NCI-H128 (cell line): ENCODE measurements at regions not wholly inside any gene's neighbourhood (a gene's known extent, or its start where the extent isn't known, plus 50 kb on each side); places are given as distances from the start of the nearest gene placed in this dataset.

Experiments used
- DNase-seq: peaks from one replicate; lab custom pipeline; 2025; ENCODE audit not compliant: unreplicated experiment; lab: John Stamatoyannopoulos, UW

DNA sequence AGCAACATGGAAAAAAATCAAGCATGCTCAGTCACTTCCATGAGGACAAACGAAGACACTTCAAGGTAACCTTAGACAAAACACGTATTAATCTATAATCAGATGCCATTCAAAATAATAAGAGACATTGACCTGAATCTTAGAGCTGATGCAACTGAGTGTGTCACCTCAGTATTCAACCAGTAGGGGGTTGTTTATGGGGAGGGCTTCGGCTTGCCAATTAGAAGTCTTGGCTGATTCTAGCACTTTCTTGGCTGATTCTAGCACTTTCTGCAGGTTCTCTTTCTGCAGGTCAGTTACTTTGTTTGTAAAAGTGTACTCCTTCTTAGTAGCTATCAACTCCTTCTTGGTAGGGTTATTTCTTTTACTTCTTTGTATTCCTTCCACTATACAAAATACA is 317.6 kb downstream of the ENC1 start:
- DNase-seq, result no peak

DNA sequence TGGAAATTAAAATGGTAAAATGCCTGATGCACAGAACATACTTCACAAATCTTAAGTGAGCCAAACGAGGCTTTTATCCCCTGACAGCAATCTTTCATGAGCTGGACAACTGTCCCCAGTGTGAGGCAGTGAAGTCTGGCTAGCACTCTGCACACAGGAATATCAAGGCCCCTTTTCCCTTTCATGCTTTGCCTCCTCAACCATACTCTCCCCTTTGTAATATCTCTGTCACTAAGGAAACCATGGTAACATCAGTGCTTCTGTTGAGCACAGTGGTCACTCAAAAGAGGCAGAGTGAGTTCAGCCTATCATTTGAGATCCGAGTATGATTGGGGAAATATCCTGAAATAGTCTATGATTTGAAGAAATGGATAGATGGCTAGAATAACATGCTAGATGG is 318.3 kb downstream of the ENC1 start:
- no peak for DNase-seq

DNA sequence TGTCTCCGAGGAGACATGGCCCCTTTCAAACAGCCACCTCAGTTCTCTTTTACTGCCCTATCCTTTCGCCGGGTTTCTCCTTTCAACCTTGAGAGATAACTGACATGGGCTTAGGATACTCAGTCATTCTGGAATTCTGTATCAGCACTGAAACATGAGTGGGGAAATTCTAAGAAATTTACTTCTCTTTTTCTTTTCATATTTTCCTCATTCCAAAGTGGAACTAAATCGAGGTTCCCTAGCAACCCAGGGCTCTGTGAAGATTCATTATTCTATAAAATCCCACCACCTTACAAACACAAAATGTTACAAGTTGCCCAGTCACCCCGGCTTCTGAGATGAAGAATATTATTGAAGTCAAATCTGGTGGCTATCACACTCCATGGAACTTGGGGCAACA is 319.2 kb downstream of the ENC1 start:
- no peak for DNase-seq

DNA sequence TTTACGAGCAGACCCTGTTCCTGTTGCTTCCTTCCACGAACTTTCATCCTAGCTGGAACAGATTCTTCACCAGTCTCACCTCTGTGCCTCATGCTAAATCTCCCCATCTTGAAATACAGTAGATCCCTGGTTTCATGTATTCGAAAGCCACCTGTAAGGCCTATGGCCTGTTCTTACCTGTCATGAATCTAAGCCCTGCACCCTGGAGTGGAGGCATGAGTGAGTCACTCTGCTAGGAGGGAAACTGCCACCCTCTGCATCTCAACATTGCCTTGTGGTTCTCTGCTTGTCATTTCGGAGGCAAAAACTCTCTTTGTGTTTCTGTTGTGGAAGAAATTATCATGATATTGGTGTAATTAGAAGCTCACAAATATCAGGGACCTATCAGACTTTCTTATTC is 320.0 kb downstream of the ENC1 start:
- DNase-seq, result no peak

DNA sequence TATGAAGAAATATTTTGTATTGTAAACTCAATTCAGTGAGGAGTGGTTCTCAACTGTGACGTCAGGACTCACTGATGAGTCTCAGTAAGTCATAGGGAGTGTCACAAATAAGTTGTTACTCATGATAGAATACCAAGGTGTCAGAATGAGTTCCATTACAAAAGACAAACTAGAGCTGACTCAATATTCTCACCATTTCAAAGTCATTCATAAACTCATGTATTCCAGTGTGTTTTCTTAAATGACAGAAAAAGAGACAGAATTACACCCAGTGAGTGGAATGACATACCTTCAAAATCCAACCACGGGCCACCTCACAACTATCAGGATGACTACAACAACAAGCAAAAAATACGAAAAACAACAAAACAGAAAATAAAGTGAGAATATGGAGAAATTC is 321.5 kb downstream of the ENC1 start:
- DNase-seq, result no peak

DNA sequence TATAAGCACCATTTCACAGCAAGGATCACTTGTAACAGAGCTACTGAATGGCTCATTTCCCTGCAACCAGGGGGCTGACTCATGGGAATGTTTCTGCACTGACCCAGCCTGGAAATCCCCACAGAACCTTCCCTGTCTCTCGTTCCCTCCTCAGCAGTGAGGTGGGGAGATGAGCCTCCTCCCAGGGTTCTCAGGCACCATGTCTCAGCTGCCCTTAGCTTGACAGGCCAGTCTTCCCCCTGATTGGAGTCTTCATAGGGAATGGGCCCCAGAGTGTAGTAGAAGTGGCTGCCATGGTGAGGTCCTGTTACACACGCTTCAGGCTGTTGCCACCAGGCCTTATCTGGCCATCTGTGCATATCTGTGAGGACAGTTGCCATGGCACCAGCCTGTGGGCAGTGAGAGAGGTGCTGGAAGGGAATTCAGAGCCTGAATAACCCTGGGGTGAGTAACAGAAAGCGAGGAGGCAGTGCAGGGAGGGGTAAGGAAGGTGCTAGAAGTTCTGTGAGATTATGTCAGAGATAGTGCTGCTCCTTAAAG is 324.4 kb downstream of the ENC1 start:
- no peak for DNase-seq

GRCh38 chr5:74314906-74315305 is 325.6 kb downstream of the ENC1 start:
- no peak for DNase-seq

DNA sequence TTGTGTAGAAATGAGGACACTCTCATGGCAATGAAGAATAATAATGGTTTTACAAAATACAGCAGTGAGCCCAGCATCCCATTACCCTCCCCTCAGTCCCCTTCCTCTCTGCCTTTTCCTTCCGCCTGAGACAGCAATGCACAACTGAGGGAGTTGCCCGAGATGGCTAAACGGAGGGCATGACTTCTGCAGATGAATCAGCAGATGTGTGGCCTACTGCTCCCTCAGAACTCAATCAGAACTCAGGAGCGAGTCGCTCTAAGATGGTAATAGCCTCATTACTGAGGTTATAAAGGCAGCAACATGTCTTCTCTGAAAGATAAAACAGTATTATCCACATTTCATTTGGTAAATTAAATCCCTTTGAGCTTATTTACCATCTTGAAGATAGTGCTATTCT is 326.6 kb downstream of the ENC1 start:
- DNase-seq, result no peak

DNA sequence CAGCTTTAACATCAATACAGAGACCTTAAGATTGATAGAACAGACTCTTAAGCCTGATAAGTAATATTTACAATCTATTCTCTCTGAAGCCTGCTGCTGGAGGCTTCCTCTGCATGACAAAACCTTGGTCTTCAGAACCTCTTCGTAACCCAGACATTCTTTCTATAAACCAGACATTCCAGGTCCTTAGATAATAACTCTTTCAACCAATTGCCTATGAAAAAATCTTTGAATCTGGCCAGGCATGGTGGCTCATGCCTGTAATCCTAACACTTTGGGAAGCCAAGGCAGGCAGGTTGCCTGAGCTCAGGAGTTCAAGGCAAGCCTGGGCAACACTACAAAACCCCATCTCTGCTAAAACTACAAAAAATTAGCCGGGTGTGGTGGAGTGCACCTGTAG is 327.8 kb downstream of the ENC1 start:
- no peak for DNase-seq

- DNase-seq, result no peak
Measured at GRCh38 chr5:74311961-74312360, 328.6 kb downstream of the ENC1 start.

DNA sequence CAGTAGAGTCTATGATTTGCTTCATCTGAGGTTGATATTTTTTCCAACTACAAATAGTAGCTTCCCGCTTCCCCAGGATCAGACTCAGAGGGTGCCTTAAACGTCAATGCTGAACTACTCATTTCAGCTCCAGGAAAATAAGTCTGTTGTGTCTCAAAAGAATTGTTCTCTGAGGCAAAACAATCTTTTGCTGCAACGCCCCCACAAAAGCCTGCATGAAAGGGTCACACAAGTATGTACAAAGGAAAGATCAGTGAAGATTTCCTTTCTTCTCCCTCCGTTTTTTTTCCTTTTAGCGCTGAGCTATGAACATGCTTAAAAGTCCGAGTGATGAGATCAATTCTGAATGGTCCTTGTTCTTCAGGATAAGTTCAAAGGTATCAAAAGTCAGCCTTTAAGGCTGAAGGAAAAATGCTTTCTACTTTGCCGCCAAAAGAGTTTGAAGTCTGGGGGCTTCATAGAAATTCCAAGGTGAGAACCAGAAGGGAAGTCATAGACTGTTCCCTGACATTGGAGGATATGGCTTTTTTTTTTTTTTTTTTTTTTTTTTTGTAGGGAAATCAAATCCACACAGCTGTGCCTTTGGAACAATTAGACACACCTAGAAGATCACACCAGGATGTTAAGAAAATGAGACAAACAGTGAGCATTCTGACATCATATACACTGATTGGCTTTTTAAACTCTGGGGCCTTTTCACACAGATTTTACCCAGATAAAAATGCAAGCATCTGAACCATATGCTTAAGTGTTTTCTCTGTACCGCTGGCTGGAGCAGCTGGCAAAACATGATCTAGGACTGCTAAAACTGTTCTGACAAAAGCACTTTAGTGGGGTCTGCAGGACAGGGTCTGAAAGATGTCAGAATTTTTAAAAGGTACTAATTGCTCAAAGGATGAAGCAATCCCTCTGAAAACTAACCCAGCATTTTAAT is 329.3 kb downstream of the ENC1 start:
- DNase-seq, result no peak

DNA sequence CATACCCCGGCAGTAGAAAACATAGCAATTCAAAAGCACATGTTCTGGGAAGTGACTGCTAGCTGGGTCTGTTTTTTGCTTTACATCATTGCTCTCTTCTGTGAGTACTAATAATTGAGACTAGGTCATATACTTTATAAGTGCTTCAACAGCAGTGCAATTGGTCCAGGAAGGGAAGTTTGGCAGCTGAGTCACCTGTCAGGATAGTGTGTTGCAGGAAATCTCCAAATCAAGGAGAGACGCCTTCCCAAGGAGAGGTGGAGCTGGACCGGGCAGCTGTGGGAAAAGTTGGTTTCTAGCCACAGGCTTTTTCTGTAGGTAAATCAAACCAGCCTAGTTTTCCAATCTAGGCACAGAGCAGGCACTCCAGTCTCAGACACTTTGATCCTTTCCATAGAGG is 330.1 kb downstream of the ENC1 start:
- DNase-seq, result no peak

GRCh38 chr5:74309050-74309449 is 331.5 kb downstream of the ENC1 start:
- DNase-seq, result no peak

- DNase-seq, result no peak
Measured at GRCh38 chr5:74306845-74307244, 333.7 kb downstream of the ENC1 start.

DNA sequence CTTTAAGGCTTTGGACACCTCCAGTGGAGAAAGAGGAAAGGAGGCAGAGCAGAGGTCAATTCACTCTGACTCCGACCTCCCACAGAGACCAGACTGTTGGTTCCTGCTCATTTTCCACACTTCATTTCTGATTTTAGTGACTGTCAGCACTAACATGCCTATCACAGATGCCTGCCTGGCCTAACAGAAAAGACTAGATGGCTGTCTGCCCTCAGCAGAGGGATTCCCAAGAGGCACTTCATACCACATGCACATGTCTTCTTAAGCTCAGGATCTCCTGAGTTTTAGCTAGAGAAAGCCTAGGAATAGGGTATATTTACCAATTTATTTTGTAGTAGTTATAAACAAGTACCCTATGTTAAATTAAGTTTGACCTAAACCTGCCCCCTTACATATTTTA is 336.0 kb downstream of the ENC1 start:
- no peak for DNase-seq

- DNase-seq, result no peak
Measured at GRCh38 chr5:74303578-74303977, 336.9 kb downstream of the ENC1 start.

DNA sequence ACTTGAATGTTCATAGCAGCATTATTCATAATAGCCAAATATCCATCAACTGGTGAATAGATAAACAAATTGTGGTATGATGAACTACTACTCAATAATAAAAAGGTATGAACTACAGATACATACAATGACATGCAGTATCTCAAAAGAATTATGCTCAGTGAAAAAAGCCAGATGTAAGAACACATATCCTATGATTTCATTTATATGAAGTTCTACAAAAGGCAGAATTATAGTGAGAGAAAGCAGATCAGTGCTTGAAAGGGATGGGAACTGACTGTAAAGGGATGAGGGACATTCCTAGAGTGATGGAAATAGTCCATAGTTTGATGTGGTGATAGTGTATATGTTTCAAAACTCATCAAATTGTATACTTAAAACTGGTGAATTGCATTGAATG is 339.0 kb downstream of the ENC1 start:
- DNase-seq, result no peak

DNA sequence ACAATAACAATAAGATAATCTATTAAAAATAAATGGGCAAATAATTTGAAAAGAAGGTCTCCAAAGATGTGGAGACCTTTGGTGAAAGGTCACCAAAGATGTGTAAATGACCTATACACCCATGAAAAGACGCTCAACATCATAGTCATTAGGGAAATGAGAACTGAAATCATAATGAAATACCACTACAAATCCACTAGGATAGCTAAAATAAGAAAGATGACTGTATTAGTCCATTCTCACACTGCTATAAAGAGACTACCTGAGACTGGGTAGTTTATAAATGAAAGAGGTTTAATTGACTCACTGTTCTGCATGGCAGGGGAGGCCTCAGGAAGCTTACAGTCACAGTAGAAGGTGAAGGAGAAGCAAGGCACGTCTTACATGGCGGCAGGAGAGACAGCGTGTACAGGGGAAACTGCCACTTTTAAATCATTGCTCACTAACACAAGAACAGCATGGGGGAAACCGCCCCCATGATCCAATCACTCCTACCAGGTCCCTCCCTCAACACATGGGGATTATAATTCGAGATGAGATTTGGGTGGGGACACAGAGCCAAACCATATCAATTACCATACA is 339.6 kb downstream of the ENC1 start:
- DNase-seq, result no peak

DNA sequence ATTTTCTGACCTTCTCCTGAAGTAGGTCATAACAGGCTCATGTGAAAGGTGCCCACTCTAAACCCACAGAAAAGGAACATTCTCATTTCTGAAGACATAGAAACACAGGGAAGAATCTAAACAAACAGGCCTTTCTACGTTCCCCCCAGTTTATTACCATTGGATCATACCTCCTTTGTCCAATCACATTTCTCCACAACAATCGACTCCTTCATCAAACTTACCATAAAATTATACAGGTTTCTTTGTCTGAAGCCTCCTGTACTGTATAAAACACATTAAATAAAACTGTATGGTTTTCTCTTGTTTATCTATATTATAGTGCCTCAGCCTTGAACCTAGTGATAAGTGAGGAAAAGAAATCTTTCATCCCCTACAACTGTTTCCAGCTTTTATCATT is 340.7 kb downstream of the ENC1 start:
- no peak for DNase-seq

GRCh38 chr5:74296685-74297408 is 343.7 kb downstream of the ENC1 start:
- DNase-seq, result no peak

DNA sequence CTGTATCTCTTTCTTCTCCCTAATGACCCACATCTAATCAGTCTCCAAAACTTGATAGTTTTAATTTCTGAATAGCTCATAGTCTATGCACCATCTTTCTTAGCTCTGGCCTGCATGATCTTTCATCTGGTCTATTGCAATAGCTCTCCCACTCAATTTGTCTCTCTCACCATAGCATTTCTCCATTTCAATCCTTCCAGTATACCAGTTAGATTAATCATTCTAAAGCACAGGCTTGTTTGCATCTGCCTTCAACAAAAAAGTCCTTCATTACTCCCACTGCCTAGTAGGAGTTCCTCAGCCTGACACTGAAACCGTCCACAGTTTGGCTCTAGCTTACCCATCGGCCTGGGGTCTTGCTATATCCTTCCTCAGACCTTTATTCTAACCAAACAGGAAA is 344.9 kb downstream of the ENC1 start:
- no peak for DNase-seq

GRCh38 chr5:74295141-74295540 is 345.4 kb downstream of the ENC1 start:
- DNase-seq, result no peak
